Endodermal cell (in vitro differentiated cells): ENCODE measurements at regions not wholly inside any gene's neighbourhood (a gene's known extent, or its start where the extent isn't known, plus 50 kb on each side); places are given as distances from the start of the nearest gene placed in this dataset.

Experiments used
- DNase-seq: peaks from one replicate; pipeline ENCODE4 v3.0.0-alpha.2; 2017
- H3K27ac ChIP-seq: 2 replicates; pipeline ENCODE4 v1.5.1; 2013; ENCODE audit warnings: mild to moderate bottlenecking, low read depth, low read length, moderate library complexity
- H3K27me3 ChIP-seq: 2 replicates; pipeline ENCODE4 v1.6.1; 2013; ENCODE audit warnings: mild to moderate bottlenecking, low read length, moderate library complexity; ENCODE audit not compliant: insufficient read depth, control insufficient read depth, poor library complexity, severe bottlenecking
- H3K36me3 ChIP-seq: 2 replicates; pipeline ENCODE4 v1.7.0; 2013; ENCODE audit warnings: mild to moderate bottlenecking, low read length, moderate library complexity; ENCODE audit not compliant: control insufficient read depth, insufficient read depth
- H3K4me1 ChIP-seq: one replicate; pipeline ENCODE4 v1.7.0; 2013; ENCODE audit warnings: low read length; ENCODE audit not compliant: control insufficient read depth, insufficient read depth
- H3K4me3 ChIP-seq: 2 replicates; pipeline ENCODE4 v1.5.1; 2013; ENCODE audit warnings: mild to moderate bottlenecking, low read length, moderate library complexity
- H3K9ac ChIP-seq: 2 replicates; pipeline ENCODE4 v1.6.1; 2013; ENCODE audit warnings: mild to moderate bottlenecking, low read length, moderate library complexity; ENCODE audit not compliant: poor library complexity, severe bottlenecking; ENCODE audit errors: extremely low read depth
- H3K9me3 ChIP-seq: 2 replicates; pipeline ENCODE4 v1.6.1; 2013; ENCODE audit warnings: mild to moderate bottlenecking, low read length, moderate library complexity; ENCODE audit not compliant: control insufficient read depth
- H3K27ac Mint-ChIP-seq: 2 replicates; pipeline ENCODE4 v1.8.0; 2020; ENCODE audit warnings: mixed read lengths
- H3K27me3 Mint-ChIP-seq: 2 replicates; pipeline ENCODE4 v1.8.0; 2021; ENCODE audit warnings: mild to moderate bottlenecking, mixed read lengths; ENCODE audit not compliant: insufficient read depth
- H3K36me3 Mint-ChIP-seq: 2 replicates; pipeline ENCODE4 v1.8.0; 2020; ENCODE audit warnings: low read depth, mixed read lengths
- H3K4me1 Mint-ChIP-seq: 2 replicates; pipeline ENCODE4 v1.8.0; 2020; ENCODE audit warnings: mixed read lengths
- H3K4me3 Mint-ChIP-seq: 2 replicates; pipeline ENCODE4 v1.8.0; 2020; ENCODE audit warnings: mild to moderate bottlenecking, moderate library complexity, mixed read lengths
- H3K9me3 Mint-ChIP-seq: 2 replicates; pipeline ENCODE4 v1.8.0; 2020; ENCODE audit warnings: mild to moderate bottlenecking, mixed read lengths
- WGBS, 2 experiments: methylation state at CpG; one replicate each; pipeline versions ENCODE4 v1.1.5 to v1.1.7; 2013; ENCODE audit warnings: missing lambda C conversion rate in 2 of 2, mixed read lengths in 1 of 2; ENCODE audit not compliant: insufficient coverage in 1 of 2, insufficient read length in 1 of 2; 5-methylcytosine and 5-hydroxymethylcytosine counted together
- TF ChIP-seq, protein P1 (sequence below): fragments of 200-600 bp; sonication (generic); conservative IDR thresholded peaks from 2 replicates; pipeline ENCODE4 v1.5.0; 2021; ENCODE audit warnings: antibody characterized with exemption, mild to moderate bottlenecking

- Histone ChIP-seq H3K36me3 (no peaks in the 10 kb centered on the region), H3K4me3 (no peak overlapping the region), H3K9ac (no peak overlapping the region), H3K27me3 (no peaks in the 10 kb centered on the region), H3K27ac (peak overlapping the region; percentile 56), H3K9me3 (peaks cover 3% of the 10 kb centered on the region), H3K4me1 (no peaks in the 10 kb centered on the region)
- peaks cover 2% of the 10 kb centered on the region for H3K27me3 Mint-ChIP-seq
- no peaks in the 10 kb centered on the region for H3K4me1 Mint-ChIP-seq
- no peak overlapping the region for H3K4me3 Mint-ChIP-seq
- DNase-seq: no peak
- no peaks in the 10 kb centered on the region for H3K36me3 Mint-ChIP-seq
- 75 to 87% methylated on average over 9 to 10 of the region's 10 CpGs for WGBS, 2 experiments
- no peak overlapping the region for H3K27ac Mint-ChIP-seq
- H3K9me3 Mint-ChIP-seq: peaks cover 9% of the 10 kb centered on the region
- TF ChIP-seq, protein P1, sequence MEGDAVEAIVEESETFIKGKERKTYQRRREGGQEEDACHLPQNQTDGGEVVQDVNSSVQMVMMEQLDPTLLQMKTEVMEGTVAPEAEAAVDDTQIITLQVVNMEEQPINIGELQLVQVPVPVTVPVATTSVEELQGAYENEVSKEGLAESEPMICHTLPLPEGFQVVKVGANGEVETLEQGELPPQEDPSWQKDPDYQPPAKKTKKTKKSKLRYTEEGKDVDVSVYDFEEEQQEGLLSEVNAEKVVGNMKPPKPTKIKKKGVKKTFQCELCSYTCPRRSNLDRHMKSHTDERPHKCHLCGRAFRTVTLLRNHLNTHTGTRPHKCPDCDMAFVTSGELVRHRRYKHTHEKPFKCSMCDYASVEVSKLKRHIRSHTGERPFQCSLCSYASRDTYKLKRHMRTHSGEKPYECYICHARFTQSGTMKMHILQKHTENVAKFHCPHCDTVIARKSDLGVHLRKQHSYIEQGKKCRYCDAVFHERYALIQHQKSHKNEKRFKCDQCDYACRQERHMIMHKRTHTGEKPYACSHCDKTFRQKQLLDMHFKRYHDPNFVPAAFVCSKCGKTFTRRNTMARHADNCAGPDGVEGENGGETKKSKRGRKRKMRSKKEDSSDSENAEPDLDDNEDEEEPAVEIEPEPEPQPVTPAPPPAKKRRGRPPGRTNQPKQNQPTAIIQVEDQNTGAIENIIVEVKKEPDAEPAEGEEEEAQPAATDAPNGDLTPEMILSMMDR: no peak
Measured at GRCh38 chr5:3056866-3057265, 305.4 kb upstream of the IRX2 start.

- Mint-ChIP-seq H3K9me3 (no peaks in the 10 kb centered on the region), H3K27me3 (peaks cover 2% of the 10 kb centered on the region), H3K4me1 (no peaks in the 10 kb centered on the region), H3K27ac (no peak overlapping the region), H3K4me3 (no peak overlapping the region), H3K36me3 (no peaks in the 10 kb centered on the region)
- Histone ChIP-seq H3K4me3 (no peak overlapping the region), H3K36me3 (no peaks in the 10 kb centered on the region), H3K9ac (no peak overlapping the region), H3K4me1 (no peaks in the 10 kb centered on the region), H3K9me3 (no peaks in the 10 kb centered on the region), H3K27ac (no peak overlapping the region), H3K27me3 (no peaks in the 10 kb centered on the region)
- no peak for DNase-seq
- WGBS, 2 experiments: 90 to 93% methylated on average over 9 to 16 of the region's 16 CpGs
- TF ChIP-seq, protein P1: no peak
Measured at GRCh38 chr5:3051400-3051799, 299.9 kb upstream of the IRX2 start.

- no peaks in the 10 kb centered on the region for H3K9me3 ChIP-seq
- H3K27me3 Mint-ChIP-seq: peaks cover 2% of the 10 kb centered on the region
- H3K27ac ChIP-seq: no peak overlapping the region
- no peak for DNase-seq
- no peaks in the 10 kb centered on the region for H3K9me3 Mint-ChIP-seq
- no peak overlapping the region for H3K4me3 ChIP-seq
- H3K9ac ChIP-seq: no peak overlapping the region
- no peaks in the 10 kb centered on the region for H3K27me3 ChIP-seq
- no peaks in the 10 kb centered on the region for H3K36me3 Mint-ChIP-seq
- no peaks in the 10 kb centered on the region for H3K4me1 Mint-ChIP-seq
- H3K4me3 Mint-ChIP-seq: no peak overlapping the region
- H3K27ac Mint-ChIP-seq: no peak overlapping the region
- TF ChIP-seq, protein P1: no peak
- H3K4me1 ChIP-seq: no peaks in the 10 kb centered on the region
- WGBS, 2 experiments: 92 to 100% methylated on average over 9 to 13 of the region's 13 CpGs
- no peaks in the 10 kb centered on the region for H3K36me3 ChIP-seq
Measured at GRCh38 chr5:3050863-3051262, 299.4 kb upstream of the IRX2 start.
